Caco-2 (cell line): ENCODE measurements at regions not wholly inside any gene's neighbourhood (a gene's known extent, or its start where the extent isn't known, plus 50 kb on each side); places are given as distances from the start of the nearest gene placed in this dataset.

ENCODE experiments used
- BruUV-seq: library from RNA; stranded (reverse); fragments of 400-500 nt; replicated peaks from 2 replicates; lab custom pipeline; 2021; lab: Mats Ljungman, UMichigan
- CTCF ChIA-PET: fragments of 300-600 bp; sonication (Branson Sonifier 250); formaldehyde crosslinking; loops from one replicate; lab custom pipeline; 2022; ENCODE audit warnings: antibody characterized with exemption; lab: Charles Lee
- POLR2A ChIA-PET: fragments of 300-600 bp; sonication (Branson Sonifier 250); formaldehyde crosslinking; loops from one replicate; lab custom pipeline; 2022; ENCODE audit warnings: antibody characterized with exemption; lab: Charles Lee
- DNase-seq, 2 experiments: peaks; one replicate each; pipeline versions ENCODE4 v3.0.0 to v3.0.0-alpha.2; 2020 to 2022
- H3K27me3 ChIP-seq: replicated peaks from 2 replicates; pipeline ENCODE4 v1.6.0; 2011; ENCODE audit warnings: low read length; ENCODE audit not compliant: control insufficient read depth, insufficient read depth
- H3K36me3 ChIP-seq: 2 replicates; pipeline ENCODE4 v1.5.1; 2011; ENCODE audit warnings: low read length; ENCODE audit not compliant: control insufficient read depth, insufficient read depth
- H3K4me1 ChIP-seq: fragments of 250-450 bp; sonication (Bioruptor Pico); 2 replicates; pipeline ENCODE4 v1.5.1; 2020; ENCODE audit warnings: mild to moderate bottlenecking
- H3K4me3 ChIP-seq: 2 replicates; pipeline ENCODE4 v1.5.1; 2011; ENCODE audit warnings: low read depth, mild to moderate bottlenecking, control low read depth, low read length
- H3K9me3 ChIP-seq: fragments of 250-450 bp; sonication (Bioruptor Pico); 2 replicates; pipeline ENCODE4 v1.5.1; 2020; ENCODE audit warnings: mild to moderate bottlenecking, moderate library complexity
- H3K27ac Mint-ChIP-seq: one replicate; pipeline ENCODE4 v1.8.0; 2022; ENCODE audit warnings: mixed read lengths; ENCODE audit not compliant: unreplicated experiment
- H3K27me3 Mint-ChIP-seq: one replicate; pipeline ENCODE4 v1.8.0; 2022; ENCODE audit warnings: mixed read lengths; ENCODE audit not compliant: insufficient read depth, unreplicated experiment
- H3K36me3 Mint-ChIP-seq: one replicate; pipeline ENCODE4 v1.8.0; 2022; ENCODE audit warnings: mild to moderate bottlenecking, mixed read lengths; ENCODE audit not compliant: insufficient read depth, unreplicated experiment
- H3K4me1 Mint-ChIP-seq: one replicate; pipeline ENCODE4 v1.8.0; 2022; ENCODE audit warnings: low read depth, mixed read lengths; ENCODE audit not compliant: unreplicated experiment
- H3K4me3 Mint-ChIP-seq: one replicate; pipeline ENCODE4 v1.8.0; 2022; ENCODE audit warnings: mild to moderate bottlenecking, moderate library complexity, mixed read lengths; ENCODE audit not compliant: unreplicated experiment
- H3K9me3 Mint-ChIP-seq: one replicate; pipeline ENCODE4 v1.8.0; 2022; ENCODE audit warnings: mixed read lengths; ENCODE audit not compliant: unreplicated experiment
- CTCF ChIP-seq, 2 experiments: fragments of 200-600 bp in 1 of 2; IDR thresholded peaks; 1 replicate in 1 of 2; 2 replicates in 1 of 2; pipeline versions ENCODE4 v1.5.1 to v1.8.0; 2011 to 2022; ENCODE audit warnings: antibody characterized with exemption in 1 of 2, control low read depth in 1 of 2, inconsistent platforms in 1 of 2, low read depth in 1 of 2, low read length in 1 of 2, mild to moderate bottlenecking in 1 of 2, moderate library complexity in 1 of 2; ENCODE audit not compliant: insufficient read depth in 1 of 2, severe bottlenecking in 1 of 2, unreplicated experiment in 1 of 2
- intact Hi-C: fragments of 100-400 bp; cut with micrococcal nuclease; formaldehyde crosslinking; loops from one replicate; pipeline ENCODE4 v1.10.0; 2022; ENCODE audit not compliant: unreplicated experiment

GRCh38 chr4:138037696-138038095 lies 204.5 kb downstream of the SLC7A11 start:
- Mint-ChIP-seq H3K4me3 (no peak overlapping the region), H3K9me3 (no peaks in the 10 kb centered on the region), H3K4me1 (no peaks in the 10 kb centered on the region), H3K27ac (no peak overlapping the region), H3K36me3 (no peaks in the 10 kb centered on the region), H3K27me3 (no peaks in the 10 kb centered on the region)
- DNase-seq: no peak
- H3K9me3 ChIP-seq: no peaks in the 10 kb centered on the region
- no peak for TF ChIP-seq CTCF (IDR thresholded peaks at IDR 0.05; ENCODE audit: insufficient read depth in 1 of 2, low read depth in 1 of 2, low read length in 1 of 2, severe bottlenecking in 1 of 2, unreplicated experiment in 1 of 2)
- H3K27me3 ChIP-seq: no peaks in the 10 kb centered on the region
- no peaks in the 10 kb centered on the region for H3K36me3 ChIP-seq
- ChIA-PET POLR2A (no interaction called here), CTCF (interaction anchor here (1.8 kb wide), 1 partner anchor 53 kb away, joined by 7 read pairs; no protein-coding TSS in a partner anchor)
- no TSS peak for BruUV-seq
- intact Hi-C loops: loop anchor here (2.0 to 10.0 kb wide), 4 partner anchors 215 to 833 kb away; no protein-coding TSS in a partner anchor
- no peak overlapping the region for H3K4me3 ChIP-seq
- H3K4me1 ChIP-seq: no peaks in the 10 kb centered on the region

- Mint-ChIP-seq H3K9me3 (no peaks in the 10 kb centered on the region), H3K27ac (no peak overlapping the region), H3K36me3 (no peaks in the 10 kb centered on the region), H3K27me3 (no peaks in the 10 kb centered on the region), H3K4me3 (no peak overlapping the region), H3K4me1 (peaks cover under 1% of the 10 kb centered on the region)
- no TSS peak for BruUV-seq
- no peak overlapping the region for H3K4me3 ChIP-seq
- peak; percentile 58 to 67 for TF ChIP-seq CTCF (IDR thresholded peaks at IDR 0.05; ENCODE audit: insufficient read depth in 1 of 2, low read depth in 1 of 2, low read length in 1 of 2, severe bottlenecking in 1 of 2, unreplicated experiment in 1 of 2)
- CTCF ChIA-PET: interaction anchor here (0.5 to 2.3 kb wide), 4 partner anchors 54 to 835 kb away, joined by 3 to 15 read pairs (median 4); no protein-coding TSS in a partner anchor
- intact Hi-C loops: loop anchor here (1.0 to 10.0 kb wide), 9 partner anchors 54 to 902 kb away; no protein-coding TSS in a partner anchor
- H3K27me3 ChIP-seq: no peaks in the 10 kb centered on the region
- H3K4me1 ChIP-seq: no peaks in the 10 kb centered on the region
- no peaks in the 10 kb centered on the region for H3K36me3 ChIP-seq
- H3K9me3 ChIP-seq: no peaks in the 10 kb centered on the region
- POLR2A ChIA-PET: no interaction called here
- DNase-seq: peak in 1 of 2 experiments; percentile 56
Measured at GRCh38 chr4:138035781-138036258, 206.3 kb downstream of the SLC7A11 start.

GRCh38 chr4:138034871-138035270 lies 207.3 kb downstream of the SLC7A11 start:
- no TSS peak for BruUV-seq
- no peak overlapping the region for H3K27ac Mint-ChIP-seq

More at GRCh38 chr4:138034871-138035270, 207.3 kb downstream of the SLC7A11 start:
- Mint-ChIP-seq H3K27me3 (no peaks in the 10 kb centered on the region), H3K36me3 (no peaks in the 10 kb centered on the region), H3K4me3 (no peak overlapping the region), H3K9me3 (no peaks in the 10 kb centered on the region), H3K4me1 (peaks cover 6% of the 10 kb centered on the region)
- TF ChIP-seq CTCF (IDR thresholded peaks at IDR 0.05; ENCODE audit: insufficient read depth in 1 of 2, low read depth in 1 of 2, low read length in 1 of 2, severe bottlenecking in 1 of 2, unreplicated experiment in 1 of 2): no peak
- ChIA-PET POLR2A (no interaction called here), CTCF (interaction anchor here (0.7 to 2.3 kb wide), 4 partner anchors 55 to 836 kb away, joined by 3 to 15 read pairs (median 4); no protein-coding TSS in a partner anchor)
- no peaks in the 10 kb centered on the region for H3K9me3 ChIP-seq
- intact Hi-C loops: loop anchor here (1.0 to 10.0 kb wide), 8 partner anchors 55 to 903 kb away; no protein-coding TSS in a partner anchor
- H3K4me1 ChIP-seq: no peaks in the 10 kb centered on the region
- no peak for DNase-seq
- no peak overlapping the region for H3K4me3 ChIP-seq
- H3K36me3 ChIP-seq: no peaks in the 10 kb centered on the region
- H3K27me3 ChIP-seq: no peaks in the 10 kb centered on the region
